Nephron (organoid): ENCODE measurements at regions not wholly inside any gene's neighbourhood (a gene's known extent, or its start where the extent isn't known, plus 50 kb on each side); places are given as distances from the start of the nearest gene placed in this dataset.

Source experiments
- H3K27ac Mint-ChIP-seq, 3 experiments: 2 replicates each; pipeline ENCODE4 v1.8.0; 2020; ENCODE audit warnings: mixed read lengths in 3 of 3, mild to moderate bottlenecking in 2 of 3, moderate library complexity in 1 of 3
- H3K27me3 Mint-ChIP-seq: 2 replicates; pipeline ENCODE4 v1.8.0; 2021; ENCODE audit warnings: low read depth, mild to moderate bottlenecking, moderate library complexity, mixed read lengths
- H3K36me3 Mint-ChIP-seq: 2 replicates; pipeline ENCODE4 v1.8.0; 2020; ENCODE audit warnings: low read depth, mixed read lengths
- H3K4me1 Mint-ChIP-seq: 2 replicates; pipeline ENCODE4 v1.8.0; 2020; ENCODE audit warnings: mixed read lengths
- H3K4me3 Mint-ChIP-seq, 3 experiments: 2 replicates each; pipeline ENCODE4 v1.8.0; 2020; ENCODE audit warnings: mild to moderate bottlenecking in 3 of 3, mixed read lengths in 3 of 3, moderate library complexity in 2 of 3
- H3K9me3 Mint-ChIP-seq: 2 replicates; pipeline ENCODE4 v1.8.0; 2020; ENCODE audit warnings: mixed read lengths
- CTCF ChIP-seq, 3 experiments: fragments of 200-600 bp; sonication (generic); IDR thresholded peaks; one replicate each; pipeline ENCODE4 v1.5.0; 2021; ENCODE audit warnings: antibody characterized with exemption in 3 of 3; ENCODE audit not compliant: unreplicated experiment in 3 of 3

GRCh38 chr2:4895371-4895770 is 796.8 kb upstream of the SOX11 start:
- no peaks in the 10 kb centered on the region for H3K9me3 Mint-ChIP-seq
- H3K36me3 Mint-ChIP-seq, result no peaks in the 10 kb centered on the region
- no peaks in the 10 kb centered on the region for H3K4me1 Mint-ChIP-seq
- no peaks in the 10 kb centered on the region for H3K27me3 Mint-ChIP-seq
- H3K4me3 Mint-ChIP-seq, result no peak overlapping the region
- no peak for TF ChIP-seq CTCF (IDR thresholded peaks at IDR 0.05; ENCODE audit: unreplicated experiment in 3 of 3)
- no peak overlapping the region for H3K27ac Mint-ChIP-seq

- no peaks in the 10 kb centered on the region for H3K36me3 Mint-ChIP-seq
- H3K27me3 Mint-ChIP-seq, result no peaks in the 10 kb centered on the region
- no peak for TF ChIP-seq CTCF (IDR thresholded peaks at IDR 0.05; ENCODE audit: unreplicated experiment in 3 of 3)
- peaks cover 12% of the 10 kb centered on the region for H3K4me1 Mint-ChIP-seq
- H3K27ac Mint-ChIP-seq, result no peak overlapping the region
- no peaks in the 10 kb centered on the region for H3K9me3 Mint-ChIP-seq
- H3K4me3 Mint-ChIP-seq, result no peak overlapping the region
Measured at GRCh38 chr2:4898706-4899105, 793.5 kb upstream of the SOX11 start.

GRCh38 chr2:4900242-4900641 is 791.9 kb upstream of the SOX11 start:
- no peak overlapping the region for H3K27ac Mint-ChIP-seq
- TF ChIP-seq CTCF (IDR thresholded peaks at IDR 0.05; ENCODE audit: unreplicated experiment in 3 of 3), result no peak
- H3K9me3 Mint-ChIP-seq, result no peaks in the 10 kb centered on the region
- H3K4me3 Mint-ChIP-seq, result no peak overlapping the region
- no peaks in the 10 kb centered on the region for H3K36me3 Mint-ChIP-seq
- peaks cover 16% of the 10 kb centered on the region for H3K4me1 Mint-ChIP-seq
- H3K27me3 Mint-ChIP-seq, result no peaks in the 10 kb centered on the region

GRCh38 chr2:4900861-4901770 is 791.1 kb upstream of the SOX11 start:
- H3K27ac Mint-ChIP-seq, result peak overlapping the region in 2 of 3 experiments; percentile 6 to 53
- no peaks in the 10 kb centered on the region for H3K9me3 Mint-ChIP-seq
- peaks cover 16% of the 10 kb centered on the region for H3K4me1 Mint-ChIP-seq

GRCh38 chr2:4903656-4904348 is 788.4 kb upstream of the SOX11 start:
- peaks cover 2% of the 10 kb centered on the region for H3K27me3 Mint-ChIP-seq
- peak overlapping the region in 1 of 3 experiments; percentile 8 for H3K27ac Mint-ChIP-seq
- no peaks in the 10 kb centered on the region for H3K36me3 Mint-ChIP-seq
- no peak overlapping the region for H3K4me3 Mint-ChIP-seq
- no peaks in the 10 kb centered on the region for H3K9me3 Mint-ChIP-seq
- H3K4me1 Mint-ChIP-seq, result peaks cover 16% of the 10 kb centered on the region
- no peak for TF ChIP-seq CTCF (IDR thresholded peaks at IDR 0.05; ENCODE audit: unreplicated experiment in 3 of 3)

More at GRCh38 chr2:4900861-4901770, 791.1 kb upstream of the SOX11 start:
- no peak overlapping the region for H3K4me3 Mint-ChIP-seq
- H3K36me3 Mint-ChIP-seq, result no peaks in the 10 kb centered on the region
- no peaks in the 10 kb centered on the region for H3K27me3 Mint-ChIP-seq
- TF ChIP-seq CTCF (IDR thresholded peaks at IDR 0.05; ENCODE audit: unreplicated experiment in 3 of 3), result no peak
